GM12891 (cell line): ENCODE measurements at regions not wholly inside any gene's neighbourhood (a gene's known extent, or its start where the extent isn't known, plus 50 kb on each side); places are given as distances from the start of the nearest gene placed in this dataset.
"Not testable (repeated sequence)": the region's sequence is repeated elsewhere in the genome, so short reads cannot be mapped to it uniquely, and the experiment has no call there.

Experiments
- POLR2A ChIP-seq: IDR thresholded peaks from 2 replicates; pipeline ENCODE4 v1.6.1; 2011; ENCODE audit warnings: low read depth, low read length, control low read depth
- POLR2AphosphoS5 ChIP-seq: IDR thresholded peaks from 2 replicates; pipeline ENCODE4 v1.6.1; 2011; ENCODE audit warnings: low read depth, low read length, control low read depth
- POU2F2 ChIP-seq: IDR thresholded peaks from 2 replicates; pipeline ENCODE4 v1.6.1; 2011; ENCODE audit warnings: low read depth, mild to moderate bottlenecking, control low read depth, low read length, moderate library complexity
- SPI1 ChIP-seq: IDR thresholded peaks from 2 replicates; pipeline ENCODE4 v1.6.1; 2011; ENCODE audit warnings: low read depth, low read length, control low read depth
- TAF1 ChIP-seq: IDR thresholded peaks from 2 replicates; pipeline ENCODE4 v1.6.1; 2011; ENCODE audit warnings: low read depth, low read length, control low read depth

GRCh38 chr18:29838961-29839360 is 1203.6 kb downstream of the DSC3 start:
- not testable (repeated sequence) for TF ChIP-seq POLR2A, POLR2AphosphoS5, TAF1, SPI1, POU2F2
